ENCODE measurements at regions not wholly inside any gene's neighbourhood (a gene's known extent, or its start where the extent isn't known, plus 50 kb on each side); places are given as distances from the start of the nearest gene placed in this dataset.

- DNase-seq = no peak
- H4K91ac ChIP-seq (ENCODE audit: low read depth, low read length) = no peak overlapping the region
- WGBS (ENCODE audit: extremely low coverage, insufficient coverage, insufficient read length) = no CpG with 5 or more reads among the region's 7 CpGs
Observed at GRCh38 chr4:57442241-57442640, 332.1 kb upstream of the IGFBP7 start.

DNA sequence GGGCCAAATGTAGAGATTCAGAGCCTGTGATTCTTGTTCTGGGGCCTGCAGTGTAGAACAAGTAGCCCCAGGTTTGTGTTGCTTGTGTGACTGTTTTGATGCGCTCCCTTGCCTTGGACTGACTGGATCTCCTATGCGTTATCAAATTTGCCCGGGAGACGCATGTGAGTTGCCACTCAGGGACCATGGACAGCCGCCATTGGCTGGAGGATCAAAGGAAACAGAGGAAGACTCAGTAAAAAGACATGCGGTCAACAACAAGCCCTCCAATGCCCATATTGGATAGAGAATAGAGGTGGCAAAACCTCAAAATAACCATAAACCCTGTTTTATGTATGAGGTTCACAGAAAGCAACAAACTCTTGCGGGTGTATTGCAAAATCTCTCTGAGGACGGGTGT is 327.5 kb upstream of the IGFBP7 start:
- H3K18ac ChIP-seq (ENCODE audit: low read length) = no peak overlapping the region
- no peak overlapping the region for H4K12ac ChIP-seq (ENCODE audit: low read depth, low read length)
- no peak for DNase-seq
- H3K36me3 ChIP-seq (ENCODE audit: control insufficient read depth in 1 of 2, insufficient read depth in 2 of 2, low read length in 2 of 2) = no peaks in the 10 kb centered on the region
- no peak overlapping the region for H3K23ac ChIP-seq (ENCODE audit: low read length)
- H3K4me1 ChIP-seq (ENCODE audit: control insufficient read depth in 1 of 2, insufficient read depth in 2 of 2, low read length in 2 of 2) = no peaks in the 10 kb centered on the region
- no peak overlapping the region for H4K91ac ChIP-seq (ENCODE audit: low read depth, low read length)
- no peaks in the 10 kb centered on the region for H3K27me3 ChIP-seq (ENCODE audit: insufficient read depth, low read length)
- no peaks in the 10 kb centered on the region for H3K79me1 ChIP-seq (ENCODE audit: low read length)
- H3K4me2 ChIP-seq (ENCODE audit: low read length) = no peak overlapping the region
- no peak overlapping the region for H2BK5ac ChIP-seq (ENCODE audit: low read depth, low read length, poor library complexity)
- no CpG with 5 or more reads among the region's 8 CpGs for WGBS (ENCODE audit: extremely low coverage, insufficient coverage, insufficient read length)
- no peak overlapping the region for H3K27ac ChIP-seq (ENCODE audit: low read depth, low read length)
- H2AK5ac ChIP-seq (ENCODE audit: low read length) = no peak overlapping the region
- H4K8ac ChIP-seq (ENCODE audit: low read depth, low read length) = no peak overlapping the region
- H3K14ac ChIP-seq (ENCODE audit: low read length) = no peak overlapping the region
- no peaks in the 10 kb centered on the region for H3K79me2 ChIP-seq (ENCODE audit: control insufficient read depth, insufficient read depth, low read length, poor library complexity)
- H2BK12ac ChIP-seq (ENCODE audit: low read length) = no peak overlapping the region
- no peak overlapping the region for H3K4ac ChIP-seq (ENCODE audit: low read depth, low read length)
- no peak overlapping the region for H2AFZ ChIP-seq (ENCODE audit: insufficient read depth, low read length, poor library complexity)
- H2BK120ac ChIP-seq (ENCODE audit: insufficient read depth, low read length, poor library complexity) = no peak overlapping the region
- no peaks in the 10 kb centered on the region for H3K9me3 ChIP-seq (ENCODE audit: insufficient read depth, low read depth, low read length)
- H3K9ac ChIP-seq (ENCODE audit: low read length) = no peak overlapping the region
- no peak overlapping the region for H3K4me3 ChIP-seq (ENCODE audit: low read depth, low read length)

More at GRCh38 chr4:57442241-57442640, 332.1 kb upstream of the IGFBP7 start:
- no peak overlapping the region for H2AFZ ChIP-seq (ENCODE audit: insufficient read depth, low read length, poor library complexity)
- no peaks in the 10 kb centered on the region for H3K27me3 ChIP-seq (ENCODE audit: insufficient read depth, low read length)
- H4K8ac ChIP-seq (ENCODE audit: low read depth, low read length) = no peak overlapping the region
- H4K12ac ChIP-seq (ENCODE audit: low read depth, low read length) = no peak overlapping the region
- no peak overlapping the region for H3K18ac ChIP-seq (ENCODE audit: low read length)
- no peak overlapping the region for H2BK120ac ChIP-seq (ENCODE audit: insufficient read depth, low read length, poor library complexity)
- H3K9me3 ChIP-seq (ENCODE audit: insufficient read depth, low read depth, low read length) = no peaks in the 10 kb centered on the region
- no peak overlapping the region for H3K9ac ChIP-seq (ENCODE audit: low read length)
- no peak overlapping the region for H2BK5ac ChIP-seq (ENCODE audit: low read depth, low read length, poor library complexity)
- no peak overlapping the region for H3K4me2 ChIP-seq (ENCODE audit: low read length)
- no peak overlapping the region for H2AK5ac ChIP-seq (ENCODE audit: low read length)
- H3K4me1 ChIP-seq (ENCODE audit: control insufficient read depth in 1 of 2, insufficient read depth in 2 of 2, low read length in 2 of 2) = peaks cover 2 to 3% of the 10 kb centered on the region in 2 experiments
- no peaks in the 10 kb centered on the region for H3K79me1 ChIP-seq (ENCODE audit: low read length)
- H3K27ac ChIP-seq (ENCODE audit: low read depth, low read length) = no peak overlapping the region
- no peak overlapping the region for H3K4me3 ChIP-seq (ENCODE audit: low read depth, low read length)
- H3K23ac ChIP-seq (ENCODE audit: low read length) = no peak overlapping the region
- H3K36me3 ChIP-seq (ENCODE audit: control insufficient read depth in 1 of 2, insufficient read depth in 2 of 2, low read length in 2 of 2) = no peaks in the 10 kb centered on the region
- no peak overlapping the region for H2BK12ac ChIP-seq (ENCODE audit: low read length)
- H3K79me2 ChIP-seq (ENCODE audit: control insufficient read depth, insufficient read depth, low read length, poor library complexity) = no peaks in the 10 kb centered on the region
- no peak overlapping the region for H3K14ac ChIP-seq (ENCODE audit: low read length)
- no peak overlapping the region for H3K4ac ChIP-seq (ENCODE audit: low read depth, low read length)

DNA sequence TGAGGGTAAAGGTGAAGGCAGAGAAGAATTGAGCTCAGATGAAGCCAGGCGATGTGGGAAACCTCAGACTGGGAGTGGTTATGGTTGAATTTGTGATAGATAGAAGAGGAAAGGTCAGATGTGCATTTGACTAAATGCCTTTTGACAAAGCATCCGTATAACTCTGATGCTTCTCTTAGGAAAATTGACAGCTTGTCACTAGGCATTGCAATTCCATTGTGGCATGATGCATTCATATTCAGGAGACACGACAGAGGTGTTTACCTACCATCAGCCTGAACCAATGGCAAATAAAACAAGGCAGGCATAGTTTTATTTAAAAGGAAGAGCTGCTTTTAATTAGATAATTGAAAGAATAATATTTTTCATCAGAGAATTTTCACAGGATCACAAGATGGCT is 325.1 kb upstream of the IGFBP7 start:
- H2AFZ ChIP-seq (ENCODE audit: insufficient read depth, low read length, poor library complexity) = no peak overlapping the region
- H3K79me1 ChIP-seq (ENCODE audit: low read length) = no peaks in the 10 kb centered on the region
- no peaks in the 10 kb centered on the region for H3K36me3 ChIP-seq (ENCODE audit: control insufficient read depth in 1 of 2, insufficient read depth in 2 of 2, low read length in 2 of 2)
- H4K12ac ChIP-seq (ENCODE audit: low read depth, low read length) = no peak overlapping the region
- H3K4ac ChIP-seq (ENCODE audit: low read depth, low read length) = no peak overlapping the region
- H2AK5ac ChIP-seq (ENCODE audit: low read length) = no peak overlapping the region
- no peak overlapping the region for H3K14ac ChIP-seq (ENCODE audit: low read length)
- DNase-seq = no peak
- H4K91ac ChIP-seq (ENCODE audit: low read depth, low read length) = no peak overlapping the region
- no peak overlapping the region for H2BK12ac ChIP-seq (ENCODE audit: low read length)
- no peak overlapping the region for H3K4me2 ChIP-seq (ENCODE audit: low read length)
- no peak overlapping the region for H2BK5ac ChIP-seq (ENCODE audit: low read depth, low read length, poor library complexity)
- H3K9ac ChIP-seq (ENCODE audit: low read length) = no peak overlapping the region
- no peaks in the 10 kb centered on the region for H3K9me3 ChIP-seq (ENCODE audit: insufficient read depth, low read depth, low read length)
- no peaks in the 10 kb centered on the region for H3K27me3 ChIP-seq (ENCODE audit: insufficient read depth, low read length)
- H2BK120ac ChIP-seq (ENCODE audit: insufficient read depth, low read length, poor library complexity) = no peak overlapping the region
- no CpG with 5 or more reads among the region's 3 CpGs for WGBS (ENCODE audit: extremely low coverage, insufficient coverage, insufficient read length)
- H3K4me1 ChIP-seq (ENCODE audit: control insufficient read depth in 1 of 2, insufficient read depth in 2 of 2, low read length in 2 of 2) = no peaks in the 10 kb centered on the region
- H3K27ac ChIP-seq (ENCODE audit: low read depth, low read length) = no peak overlapping the region
- H3K23ac ChIP-seq (ENCODE audit: low read length) = no peak overlapping the region
- no peak overlapping the region for H3K18ac ChIP-seq (ENCODE audit: low read length)
- H3K79me2 ChIP-seq (ENCODE audit: control insufficient read depth, insufficient read depth, low read length, poor library complexity) = no peaks in the 10 kb centered on the region
- H4K8ac ChIP-seq (ENCODE audit: low read depth, low read length) = no peak overlapping the region
- no peak overlapping the region for H3K4me3 ChIP-seq (ENCODE audit: low read depth, low read length)

GRCh38 chr4:57430726-57431125 is 320.5 kb upstream of the IGFBP7 start:
- Histone ChIP-seq H3K23ac (ENCODE audit: low read length) (no peak overlapping the region), H3K27ac (ENCODE audit: low read depth, low read length) (no peak overlapping the region), H3K4me3 (ENCODE audit: low read depth, low read length) (no peak overlapping the region), H3K4ac (ENCODE audit: low read depth, low read length) (no peak overlapping the region), H2BK5ac (ENCODE audit: low read depth, low read length, poor library complexity) (no peak overlapping the region), H3K14ac (ENCODE audit: low read length) (no peak overlapping the region), H3K36me3 (ENCODE audit: control insufficient read depth in 1 of 2, insufficient read depth in 2 of 2, low read length in 2 of 2) (no peaks in the 10 kb centered on the region), H3K79me1 (ENCODE audit: low read length) (no peaks in the 10 kb centered on the region), H3K9ac (ENCODE audit: low read length) (no peak overlapping the region), H4K91ac (ENCODE audit: low read depth, low read length) (no peak overlapping the region), H3K4me1 (ENCODE audit: control insufficient read depth in 1 of 2, insufficient read depth in 2 of 2, low read length in 2 of 2) (no peaks in the 10 kb centered on the region), H2BK12ac (ENCODE audit: low read length) (no peak overlapping the region), H2BK120ac (ENCODE audit: insufficient read depth, low read length, poor library complexity) (no peak overlapping the region), H3K18ac (ENCODE audit: low read length) (no peak overlapping the region), H4K8ac (ENCODE audit: low read depth, low read length) (no peak overlapping the region), H3K79me2 (ENCODE audit: control insufficient read depth, insufficient read depth, low read length, poor library complexity) (no peaks in the 10 kb centered on the region), H3K4me2 (ENCODE audit: low read length) (no peak overlapping the region), H3K27me3 (ENCODE audit: insufficient read depth, low read length) (no peaks in the 10 kb centered on the region), H3K9me3 (ENCODE audit: insufficient read depth, low read depth, low read length) (no peaks in the 10 kb centered on the region), H2AK5ac (ENCODE audit: low read length) (no peak overlapping the region), H4K12ac (ENCODE audit: low read depth, low read length) (no peak overlapping the region), H2AFZ (ENCODE audit: insufficient read depth, low read length, poor library complexity) (no peak overlapping the region)
- no peak for DNase-seq
- WGBS (ENCODE audit: extremely low coverage, insufficient coverage, insufficient read length) = no CpG with 5 or more reads among the region's 2 CpGs

Data from trophoblast cell (in vitro differentiated cells and primary cell).